Osteocyte (in vitro differentiated cells): ENCODE measurements at regions not wholly inside any gene's neighbourhood (a gene's known extent, or its start where the extent isn't known, plus 50 kb on each side); places are given as distances from the start of the nearest gene placed in this dataset.

Experiments used
- DNase-seq: peaks from one replicate; pipeline ENCODE4 v3.0.0; 2021; ENCODE audit warnings: mixed read lengths; ENCODE audit not compliant: unreplicated experiment; ENCODE audit errors: extremely low spot score
- H3K27ac Mint-ChIP-seq: one replicate; pipeline ENCODE4 v1.8.0; 2021; ENCODE audit warnings: mild to moderate bottlenecking, mixed read lengths; ENCODE audit not compliant: unreplicated experiment
- H3K27me3 Mint-ChIP-seq: one replicate; pipeline ENCODE4 v1.8.0; 2021; ENCODE audit warnings: mixed read lengths; ENCODE audit not compliant: unreplicated experiment
- H3K36me3 Mint-ChIP-seq: one replicate; pipeline ENCODE4 v1.8.0; 2021; ENCODE audit warnings: mixed read lengths; ENCODE audit not compliant: unreplicated experiment
- H3K4me1 Mint-ChIP-seq: one replicate; pipeline ENCODE4 v1.8.0; 2021; ENCODE audit warnings: mixed read lengths; ENCODE audit not compliant: unreplicated experiment
- H3K4me3 Mint-ChIP-seq: one replicate; pipeline ENCODE4 v1.8.0; 2021; ENCODE audit warnings: mild to moderate bottlenecking, moderate library complexity, mixed read lengths; ENCODE audit not compliant: unreplicated experiment
- H3K9me3 Mint-ChIP-seq: one replicate; pipeline ENCODE4 v1.8.0; 2021; ENCODE audit warnings: mixed read lengths; ENCODE audit not compliant: unreplicated experiment
- CTCF ChIP-seq: fragments of 200-600 bp; sonication (generic); IDR thresholded peaks from 2 replicates; pipeline ENCODE4 v1.5.0; 2021; ENCODE audit warnings: antibody characterized with exemption, mild to moderate bottlenecking, moderate library complexity

- DNase-seq: no peak
- Mint-ChIP-seq H3K9me3 (peaks cover 4% of the 10 kb centered on the region), H3K36me3 (no peaks in the 10 kb centered on the region), H3K27ac (no peak overlapping the region), H3K27me3 (no peaks in the 10 kb centered on the region), H3K4me1 (no peaks in the 10 kb centered on the region), H3K4me3 (no peak overlapping the region)
- TF ChIP-seq CTCF: no peak
These were observed 305.8 kb downstream of the EIPR1 start for GRCh38 chr2:3071685-3072263.

- no peak overlapping the region for H3K4me3 Mint-ChIP-seq
- no peaks in the 10 kb centered on the region for H3K27me3 Mint-ChIP-seq
- H3K9me3 Mint-ChIP-seq: peaks cover 10% of the 10 kb centered on the region
- TF ChIP-seq CTCF: no peak
- H3K27ac Mint-ChIP-seq: no peak overlapping the region
- no peak for DNase-seq
- H3K4me1 Mint-ChIP-seq: no peaks in the 10 kb centered on the region
- no peaks in the 10 kb centered on the region for H3K36me3 Mint-ChIP-seq
These were observed 310.8 kb downstream of the EIPR1 start for GRCh38 chr2:3066831-3067230.

- Mint-ChIP-seq H3K36me3 (no peaks in the 10 kb centered on the region), H3K27ac (no peak overlapping the region), H3K9me3 (peaks cover 10% of the 10 kb centered on the region), H3K27me3 (no peaks in the 10 kb centered on the region), H3K4me3 (no peak overlapping the region), H3K4me1 (no peaks in the 10 kb centered on the region)
- no peak for TF ChIP-seq CTCF
- DNase-seq: no peak
These were observed 311.7 kb downstream of the EIPR1 start for GRCh38 chr2:3065928-3066327.

GRCh38 chr2:3062476-3063260 lies 314.9 kb downstream of the EIPR1 start:
- Mint-ChIP-seq H3K4me3 (no peak overlapping the region), H3K9me3 (peaks cover 6% of the 10 kb centered on the region), H3K27ac (no peak overlapping the region), H3K36me3 (no peaks in the 10 kb centered on the region), H3K27me3 (no peaks in the 10 kb centered on the region), H3K4me1 (no peaks in the 10 kb centered on the region)
- no peak for DNase-seq
- no peak for TF ChIP-seq CTCF

GRCh38 chr2:3060049-3060448 lies 317.6 kb downstream of the EIPR1 start:
- no peak for TF ChIP-seq CTCF
- peaks cover 10% of the 10 kb centered on the region for H3K9me3 Mint-ChIP-seq
- H3K4me1 Mint-ChIP-seq: no peaks in the 10 kb centered on the region
- H3K27me3 Mint-ChIP-seq: no peaks in the 10 kb centered on the region
- H3K27ac Mint-ChIP-seq: no peak overlapping the region
- no peak for DNase-seq
- H3K36me3 Mint-ChIP-seq: no peaks in the 10 kb centered on the region
- no peak overlapping the region for H3K4me3 Mint-ChIP-seq
